ENCODE measurements at regions not wholly inside any gene's neighbourhood (a gene's known extent, or its start where the extent isn't known, plus 50 kb on each side); places are given as distances from the start of the nearest gene placed in this dataset.
A peak's percentile ranks its signal among the peaks of the same experiment; 100 is the strongest.

- Histone ChIP-seq H3K4me3 (ENCODE audit: low read depth, low read length) (no peak overlapping the region), H3K9me3 (ENCODE audit: control insufficient read depth, insufficient read depth, low read length) (no peaks in the 10 kb centered on the region), H3K27me3 (ENCODE audit: control insufficient read depth, insufficient read depth, low read length) (no peaks in the 10 kb centered on the region), H3K27ac (ENCODE audit: low read depth, low read length) (no peak overlapping the region)
- no peak for DNase-seq (ENCODE audit: low read depth, low spot score)
- peak; percentile 67 for TF ChIP-seq CTCF (IDR thresholded peaks at IDR 0.05; ENCODE audit: low read depth, low read length)
- ChIA-PET POLR2A (no interaction called here), CTCF (interaction anchor here (0.7 to 7.3 kb wide), 23 partner anchors 8 to 1381 kb away, joined by 3 to 127 read pairs (median 4); no protein-coding TSS in a partner anchor)
These were observed 99.5 kb upstream of the KCNMB2 start for GRCh38 chr3:178436773-178437172.

- ChIA-PET CTCF (interaction anchor here (0.7 to 7.3 kb wide), 15 partner anchors 9 to 1382 kb away, joined by 3 to 127 read pairs (median 6); no protein-coding TSS in a partner anchor), POLR2A (no interaction called here)
- Histone ChIP-seq H3K27ac (ENCODE audit: low read depth, low read length) (no peak overlapping the region), H3K4me3 (ENCODE audit: low read depth, low read length) (no peak overlapping the region), H3K27me3 (ENCODE audit: control insufficient read depth, insufficient read depth, low read length) (no peaks in the 10 kb centered on the region), H3K9me3 (ENCODE audit: control insufficient read depth, insufficient read depth, low read length) (no peaks in the 10 kb centered on the region)
- TF ChIP-seq CTCF (IDR thresholded peaks at IDR 0.05; ENCODE audit: low read depth, low read length), result no peak
- no peak for DNase-seq (ENCODE audit: low read depth, low spot score)
These were observed 99.0 kb upstream of the KCNMB2 start for GRCh38 chr3:178437236-178437635.

- no peaks in the 10 kb centered on the region for H3K9me3 ChIP-seq (ENCODE audit: control insufficient read depth, insufficient read depth, low read length)
- H3K27ac ChIP-seq (ENCODE audit: low read depth, low read length), result no peak overlapping the region
- no peaks in the 10 kb centered on the region for H3K27me3 ChIP-seq (ENCODE audit: control insufficient read depth, insufficient read depth, low read length)
- H3K4me3 ChIP-seq (ENCODE audit: low read depth, low read length), result no peak overlapping the region
- no peak for TF ChIP-seq CTCF (IDR thresholded peaks at IDR 0.05; ENCODE audit: low read depth, low read length)
- DNase-seq (ENCODE audit: low read depth, low spot score), result peak; percentile 37
- ChIA-PET CTCF (interaction anchor here (0.8 to 4.2 kb wide), 3 partner anchors 506 to 527 kb away, joined by 3 to 33 read pairs (median 4); no protein-coding TSS in a partner anchor), POLR2A (no interaction called here)
These were observed 96.7 kb upstream of the KCNMB2 start for GRCh38 chr3:178439504-178439903.

GRCh38 chr3:178440043-178440442 is 96.2 kb upstream of the KCNMB2 start:
- TF ChIP-seq CTCF (IDR thresholded peaks at IDR 0.05; ENCODE audit: low read depth, low read length), result no peak
- CTCF ChIA-PET, result interaction anchor here (0.8 to 4.2 kb wide), 3 partner anchors 506 to 527 kb away, joined by 3 to 33 read pairs (median 4); no protein-coding TSS in a partner anchor
- Histone ChIP-seq H3K27me3 (ENCODE audit: control insufficient read depth, insufficient read depth, low read length) (no peaks in the 10 kb centered on the region), H3K4me3 (ENCODE audit: low read depth, low read length) (no peak overlapping the region), H3K9me3 (ENCODE audit: control insufficient read depth, insufficient read depth, low read length) (no peaks in the 10 kb centered on the region), H3K27ac (ENCODE audit: low read depth, low read length) (no peak overlapping the region)
- POLR2A ChIA-PET, result no interaction called here
- DNase-seq (ENCODE audit: low read depth, low spot score), result no peak

GRCh38 chr3:178443634-178444033 is 92.6 kb upstream of the KCNMB2 start:
- Histone ChIP-seq H3K9me3 (ENCODE audit: control insufficient read depth, insufficient read depth, low read length) (no peaks in the 10 kb centered on the region), H3K27me3 (ENCODE audit: control insufficient read depth, insufficient read depth, low read length) (no peaks in the 10 kb centered on the region), H3K27ac (ENCODE audit: low read depth, low read length) (no peak overlapping the region), H3K4me3 (ENCODE audit: low read depth, low read length) (no peak overlapping the region)
- no peak for TF ChIP-seq CTCF (IDR thresholded peaks at IDR 0.05; ENCODE audit: low read depth, low read length)
- ChIA-PET POLR2A (no interaction called here), CTCF (interaction anchor here (0.9 to 1.1 kb wide), 2 partner anchors 523 to 572 kb away, joined by 3 to 4 read pairs; no protein-coding TSS in a partner anchor)
- no peak for DNase-seq (ENCODE audit: low read depth, low spot score)
